ENCODE measurements at regions not wholly inside any gene's neighbourhood (a gene's known extent, or its start where the extent isn't known, plus 50 kb on each side); places are given as distances from the start of the nearest gene placed in this dataset.

DNA sequence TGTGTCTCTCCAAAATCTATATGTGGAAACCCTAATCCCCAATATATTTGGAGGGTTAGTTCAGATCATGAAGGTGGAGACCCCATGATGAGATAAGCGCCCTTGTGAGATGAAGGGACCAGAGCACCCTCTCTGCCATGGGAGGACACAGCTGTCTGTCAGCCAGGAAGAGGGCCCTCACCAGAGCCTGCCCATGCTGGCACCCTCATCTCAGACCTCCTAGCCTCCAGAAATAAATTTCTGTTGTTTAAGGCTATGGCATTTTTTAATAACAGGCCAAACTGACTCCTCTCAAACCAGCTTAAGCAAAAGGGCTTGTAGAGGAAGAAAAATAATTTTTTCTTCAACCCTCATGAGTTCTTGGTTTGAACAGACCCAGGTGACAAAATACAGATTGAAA, 79.2 kb upstream of the MAMDC2 start:
- TF ChIP-seq, protein P1, sequence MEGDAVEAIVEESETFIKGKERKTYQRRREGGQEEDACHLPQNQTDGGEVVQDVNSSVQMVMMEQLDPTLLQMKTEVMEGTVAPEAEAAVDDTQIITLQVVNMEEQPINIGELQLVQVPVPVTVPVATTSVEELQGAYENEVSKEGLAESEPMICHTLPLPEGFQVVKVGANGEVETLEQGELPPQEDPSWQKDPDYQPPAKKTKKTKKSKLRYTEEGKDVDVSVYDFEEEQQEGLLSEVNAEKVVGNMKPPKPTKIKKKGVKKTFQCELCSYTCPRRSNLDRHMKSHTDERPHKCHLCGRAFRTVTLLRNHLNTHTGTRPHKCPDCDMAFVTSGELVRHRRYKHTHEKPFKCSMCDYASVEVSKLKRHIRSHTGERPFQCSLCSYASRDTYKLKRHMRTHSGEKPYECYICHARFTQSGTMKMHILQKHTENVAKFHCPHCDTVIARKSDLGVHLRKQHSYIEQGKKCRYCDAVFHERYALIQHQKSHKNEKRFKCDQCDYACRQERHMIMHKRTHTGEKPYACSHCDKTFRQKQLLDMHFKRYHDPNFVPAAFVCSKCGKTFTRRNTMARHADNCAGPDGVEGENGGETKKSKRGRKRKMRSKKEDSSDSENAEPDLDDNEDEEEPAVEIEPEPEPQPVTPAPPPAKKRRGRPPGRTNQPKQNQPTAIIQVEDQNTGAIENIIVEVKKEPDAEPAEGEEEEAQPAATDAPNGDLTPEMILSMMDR (IDR thresholded peaks at IDR 0.05; ENCODE audit: low read length): no peak
- TF ChIP-seq EZH2 (optimal IDR thresholded peaks at IDR 0.05; ENCODE audit: low read depth, low read length): no peak
- no peak for TF ChIP-seq EZH2phosphoT487 (IDR thresholded peaks at IDR 0.05; ENCODE audit: low read length)
